Ishikawa (cell line): ENCODE measurements at regions not wholly inside any gene's neighbourhood (a gene's known extent, or its start where the extent isn't known, plus 50 kb on each side); places are given as distances from the start of the nearest gene placed in this dataset.

Experiments
- CEBPB ChIP-seq: IDR thresholded peaks from 2 replicates; pipeline ENCODE4 v1.6.1; 2012
- CREB1 ChIP-seq: IDR thresholded peaks from 2 replicates; pipeline ENCODE4 v1.6.1; 2012; ENCODE audit warnings: low read depth
- EGR1 ChIP-seq: IDR thresholded peaks from 2 replicates; pipeline ENCODE4 v1.6.1; 2012
- EP300 ChIP-seq: IDR thresholded peaks from 2 replicates; pipeline ENCODE4 v1.6.1; 2012; ENCODE audit warnings: borderline replicate concordance
- FOXM1 ChIP-seq: IDR thresholded peaks from 2 replicates; pipeline ENCODE4 v1.6.1; 2012; ENCODE audit warnings: low read depth, borderline replicate concordance
- NFIC ChIP-seq: IDR thresholded peaks from 2 replicates; pipeline ENCODE4 v1.6.1; 2012
- RAD21 ChIP-seq: IDR thresholded peaks from 2 replicates; pipeline ENCODE4 v1.6.1; 2012; ENCODE audit warnings: low read depth
- REST ChIP-seq: IDR thresholded peaks from 2 replicates; pipeline ENCODE4 v1.6.1; 2012; ENCODE audit warnings: low read depth, mild to moderate bottlenecking
- TAF1 ChIP-seq: IDR thresholded peaks from 2 replicates; pipeline ENCODE4 v1.6.1; 2012; ENCODE audit warnings: low read depth, mild to moderate bottlenecking
- TCF12 ChIP-seq: IDR thresholded peaks from 2 replicates; pipeline ENCODE4 v1.6.1; 2012; ENCODE audit warnings: low read depth
- TEAD4 ChIP-seq: IDR thresholded peaks from 2 replicates; pipeline ENCODE4 v1.6.1; 2012
- YY1 ChIP-seq: IDR thresholded peaks from 2 replicates; pipeline ENCODE4 v1.6.1; 2012; ENCODE audit warnings: low read depth
- ZBTB7A ChIP-seq: IDR thresholded peaks from 2 replicates; pipeline ENCODE4 v1.6.1; 2012; ENCODE audit warnings: low read depth
- TF ChIP-seq, protein P1 (sequence below): IDR thresholded peaks from 2 replicates; pipeline ENCODE4 v1.6.1; 2012
- TF ChIP-seq, protein P2 (sequence below): IDR thresholded peaks from 2 replicates; pipeline ENCODE4 v1.6.1; 2012

- TF ChIP-seq NFIC (no peak), CREB1 (no peak), TAF1 (no peak), REST (no peak), YY1 (no peak), FOXM1 (no peak), RAD21 (no peak)
Measured at GRCh38 chr20:6228302-6228843, 105.5 kb upstream of the FERMT1 start.

DNA sequence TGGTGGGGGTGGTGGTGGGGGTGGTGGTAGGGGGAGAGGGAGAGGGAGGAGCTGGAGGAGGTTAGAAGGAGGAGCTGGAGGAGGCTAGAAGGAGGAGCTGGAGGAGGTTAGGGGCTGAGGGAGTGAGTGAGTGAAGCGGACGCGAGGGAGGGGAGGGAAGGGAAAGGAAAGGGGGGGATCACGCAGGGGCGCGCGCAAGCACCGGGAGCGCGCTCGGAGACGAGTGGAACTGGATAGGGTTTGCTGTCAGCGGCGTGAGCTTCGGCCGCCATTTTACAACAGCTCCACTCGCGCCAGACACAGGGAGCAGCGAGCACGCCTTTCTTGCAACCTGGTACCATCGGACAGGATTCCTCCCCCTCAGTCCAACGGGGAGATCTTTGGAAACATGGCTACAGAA, 90.5 kb upstream of the FERMT1 start:
- TF ChIP-seq, protein P1, sequence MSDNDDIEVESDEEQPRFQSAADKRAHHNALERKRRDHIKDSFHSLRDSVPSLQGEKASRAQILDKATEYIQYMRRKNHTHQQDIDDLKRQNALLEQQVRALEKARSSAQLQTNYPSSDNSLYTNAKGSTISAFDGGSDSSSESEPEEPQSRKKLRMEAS, result no peak
- TF ChIP-seq YY1, result no peak
- no peak for TF ChIP-seq TEAD4
- TF ChIP-seq ZBTB7A, result no peak
- TF ChIP-seq FOXM1, result no peak
- TF ChIP-seq EGR1, result no peak

DNA sequence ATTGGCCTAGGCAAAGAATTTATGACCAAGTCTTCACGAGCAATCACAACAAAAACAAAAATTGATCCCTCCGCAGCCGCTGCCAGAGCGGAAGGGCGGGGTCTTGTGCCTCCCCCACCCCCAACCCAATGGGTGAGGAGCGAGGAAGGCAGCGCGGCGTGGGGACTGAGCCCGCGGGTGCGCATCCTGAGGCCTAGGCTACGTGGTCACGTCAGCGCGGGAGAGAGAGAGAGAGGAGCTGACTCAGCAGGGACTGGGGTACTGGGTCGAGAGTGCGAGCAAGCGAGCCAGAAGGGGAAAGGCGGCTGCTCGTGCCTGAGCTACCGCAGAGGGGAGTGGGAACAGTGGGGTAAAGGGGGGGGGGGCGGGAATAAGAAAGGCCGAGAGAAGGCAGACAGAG, 90.1 kb upstream of the FERMT1 start:
- no peak for TF ChIP-seq TEAD4
- TF ChIP-seq EP300, result no peak
- no peak for TF ChIP-seq TAF1
- no peak for TF ChIP-seq EGR1
- no peak for TF ChIP-seq TCF12
- TF ChIP-seq, protein P1, result no peak
- TF ChIP-seq NFIC, result no peak
- TF ChIP-seq ZBTB7A, result no peak
- no peak for TF ChIP-seq REST

DNA sequence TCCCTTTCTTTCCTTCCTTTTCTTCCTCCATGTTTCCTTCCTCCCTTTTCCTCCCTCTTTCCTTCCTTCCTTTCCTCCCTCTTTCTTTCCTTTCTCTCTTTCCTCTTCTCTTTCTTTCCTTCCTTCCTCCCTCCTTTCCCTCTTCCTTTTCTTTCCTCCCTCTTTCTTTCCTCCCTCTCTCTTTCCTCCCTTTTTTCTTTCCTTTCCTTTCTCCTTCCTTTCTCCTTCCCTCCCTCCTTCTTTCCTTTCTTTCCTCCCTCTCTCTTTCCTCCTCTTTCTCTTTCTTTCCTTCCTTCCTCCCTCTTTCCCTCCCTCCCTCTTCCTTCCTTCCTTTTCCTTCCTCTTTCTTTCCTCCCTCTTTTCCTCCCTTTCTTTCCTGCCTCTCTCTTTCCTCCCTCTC, 86.3 kb upstream of the FERMT1 start:
- no peak for TF ChIP-seq TEAD4
- no peak for TF ChIP-seq CREB1
- no peak for TF ChIP-seq CEBPB
- TF ChIP-seq, protein P1, result no peak
- TF ChIP-seq RAD21, result no peak

DNA sequence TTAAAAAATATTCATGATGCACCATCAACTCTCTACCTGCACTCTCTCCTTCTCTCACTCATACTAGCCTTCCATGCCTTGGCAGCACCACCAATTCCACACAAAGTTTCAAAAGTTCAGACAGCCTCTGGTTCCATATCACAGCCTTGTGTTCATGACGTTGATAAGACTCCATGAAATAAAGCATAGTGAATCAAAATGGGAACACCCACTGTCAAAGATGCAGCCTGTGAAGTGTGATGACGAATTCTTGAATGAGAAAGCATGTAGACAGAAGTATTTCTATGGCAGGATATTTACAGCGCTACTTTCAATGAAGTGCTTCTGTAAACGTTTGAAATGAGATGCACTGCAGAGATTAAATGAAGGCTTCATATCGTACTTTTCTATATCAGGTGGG, 77.3 kb upstream of the FERMT1 start:
- no peak for TF ChIP-seq CEBPB
- TF ChIP-seq REST, result no peak
- TF ChIP-seq NFIC, result no peak
- TF ChIP-seq TAF1, result no peak
- TF ChIP-seq EP300, result no peak
- TF ChIP-seq YY1, result no peak
- TF ChIP-seq RAD21, result no peak
- no peak for TF ChIP-seq FOXM1
- no peak for TF ChIP-seq EGR1
- no peak for TF ChIP-seq TCF12
- TF ChIP-seq CREB1, result no peak
- TF ChIP-seq, protein P2, sequence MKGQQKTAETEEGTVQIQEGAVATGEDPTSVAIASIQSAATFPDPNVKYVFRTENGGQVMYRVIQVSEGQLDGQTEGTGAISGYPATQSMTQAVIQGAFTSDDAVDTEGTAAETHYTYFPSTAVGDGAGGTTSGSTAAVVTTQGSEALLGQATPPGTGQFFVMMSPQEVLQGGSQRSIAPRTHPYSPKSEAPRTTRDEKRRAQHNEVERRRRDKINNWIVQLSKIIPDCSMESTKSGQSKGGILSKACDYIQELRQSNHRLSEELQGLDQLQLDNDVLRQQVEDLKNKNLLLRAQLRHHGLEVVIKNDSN, result no peak
